ENCODE measurements at regions not wholly inside any gene's neighbourhood (a gene's known extent, or its start where the extent isn't known, plus 50 kb on each side); places are given as distances from the start of the nearest gene placed in this dataset.

DNA sequence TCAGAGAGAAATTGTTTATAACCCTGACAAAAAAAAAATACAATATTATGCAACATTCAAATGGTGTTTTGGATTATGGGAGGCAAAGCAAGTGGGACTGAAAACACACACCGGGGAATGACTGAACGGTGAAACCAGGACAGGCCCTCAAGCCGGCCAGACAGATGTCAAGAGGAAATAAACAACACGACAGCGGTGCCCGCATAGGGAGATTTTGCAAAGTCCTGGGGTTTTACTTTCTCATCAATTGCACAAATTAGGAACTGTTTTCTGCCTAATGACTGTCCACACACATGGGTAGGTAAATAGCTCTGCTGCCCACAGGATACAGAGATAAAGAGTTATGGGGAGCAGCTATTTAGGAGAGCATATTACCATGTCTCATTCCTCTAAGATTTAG is 134.5 kb downstream of the IRS2 start:
- TF ChIP-seq, protein P1, sequence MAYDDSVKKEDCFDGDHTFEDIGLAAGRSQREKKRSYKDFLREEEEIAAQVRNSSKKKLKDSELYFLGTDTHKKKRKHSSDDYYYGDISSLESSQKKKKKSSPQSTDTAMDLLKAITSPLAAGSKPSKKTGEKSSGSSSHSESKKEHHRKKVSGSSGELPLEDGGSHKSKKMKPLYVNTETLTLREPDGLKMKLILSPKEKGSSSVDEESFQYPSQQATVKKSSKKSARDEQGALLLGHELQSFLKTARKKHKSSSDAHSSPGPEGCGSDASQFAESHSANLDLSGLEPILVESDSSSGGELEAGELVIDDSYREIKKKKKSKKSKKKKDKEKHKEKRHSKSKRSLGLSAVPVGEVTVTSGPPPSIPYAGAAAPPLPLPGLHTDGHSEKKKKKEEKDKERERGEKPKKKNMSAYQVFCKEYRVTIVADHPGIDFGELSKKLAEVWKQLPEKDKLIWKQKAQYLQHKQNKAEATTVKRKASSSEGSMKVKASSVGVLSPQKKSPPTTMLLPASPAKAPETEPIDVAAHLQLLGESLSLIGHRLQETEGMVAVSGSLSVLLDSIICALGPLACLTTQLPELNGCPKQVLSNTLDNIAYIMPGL (CRISPR knock-in tag; IDR thresholded peaks at IDR 0.05): no peak
- TF ChIP-seq, protein P2, sequence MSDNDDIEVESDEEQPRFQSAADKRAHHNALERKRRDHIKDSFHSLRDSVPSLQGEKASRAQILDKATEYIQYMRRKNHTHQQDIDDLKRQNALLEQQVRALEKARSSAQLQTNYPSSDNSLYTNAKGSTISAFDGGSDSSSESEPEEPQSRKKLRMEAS (CRISPR knock-in tag; IDR thresholded peaks at IDR 0.05): no peak
- TF ChIP-seq, protein P3, sequence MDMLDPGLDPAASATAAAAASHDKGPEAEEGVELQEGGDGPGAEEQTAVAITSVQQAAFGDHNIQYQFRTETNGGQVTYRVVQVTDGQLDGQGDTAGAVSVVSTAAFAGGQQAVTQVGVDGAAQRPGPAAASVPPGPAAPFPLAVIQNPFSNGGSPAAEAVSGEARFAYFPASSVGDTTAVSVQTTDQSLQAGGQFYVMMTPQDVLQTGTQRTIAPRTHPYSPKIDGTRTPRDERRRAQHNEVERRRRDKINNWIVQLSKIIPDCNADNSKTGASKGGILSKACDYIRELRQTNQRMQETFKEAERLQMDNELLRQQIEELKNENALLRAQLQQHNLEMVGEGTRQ (CRISPR knock-in tag; IDR thresholded peaks at IDR 0.05): no peak
